Adrenal gland (tissue), 9 donors: ENCODE measurements at regions not wholly inside any gene's neighbourhood (a gene's known extent, or its start where the extent isn't known, plus 50 kb on each side); places are given as distances from the start of the nearest gene placed in this dataset.

Experiments used
- DNase-seq, 7 donors: peaks; one replicate each; pipeline ENCODE4 v3.0.0-alpha.2; 2019 to 2020
- H3K27ac ChIP-seq, 5 donors: fragments of 200-600 bp; sonication (generic) in 4 of 5; 1 replicate in 3 of 5; 2 replicates in 2 of 5; pipeline versions ENCODE4 v1.5.1 to v1.8.0; 2016 to 2020; ENCODE audit warnings: mild to moderate bottlenecking in 1 of 5
- H3K27me3 ChIP-seq: fragments of 200-600 bp; 2 replicates; pipeline ENCODE4 v1.8.0; 2021
- H3K36me3 ChIP-seq, 2 donors: fragments of 200-600 bp; replicated peaks in 1 of 2; 1 replicate in 1 of 2; 2 replicates in 1 of 2; pipeline versions ENCODE4 v1.5.1 to v1.8.0; 2018 to 2022
- H3K4me1 ChIP-seq, 2 donors: fragments of 200-600 bp; replicated peaks in 1 of 2; 1 replicate in 1 of 2; 2 replicates in 1 of 2; pipeline versions ENCODE4 v1.5.1 to v1.8.0; 2018 to 2021
- H3K4me3 ChIP-seq, 4 donors: fragments of 200-600 bp; sonication (generic) in 3 of 4; one replicate each; pipeline ENCODE4 v1.5.1; 2016 to 2018
- H3K9me3 ChIP-seq, 3 donors: fragments of 200-600 bp; sonication (generic) in 1 of 3; replicated peaks in 1 of 3; 1 replicate in 2 of 3; 2 replicates in 1 of 3; pipeline versions ENCODE4 v1.5.1 to v1.8.0; 2016 to 2021
- CTCF ChIP-seq, 6 experiments: fragments of 450-650 bp in 4 of 6; fragments of 200-600 bp in 2 of 6; sonication (generic) in 1 of 6; IDR thresholded peaks; 1 replicate in 5 of 6; 2 replicates in 1 of 6; pipeline versions ENCODE4 v1.5.1 to v1.8.0; 2016 to 2021; ENCODE audit warnings: antibody characterized with exemption in 6 of 6, mild to moderate bottlenecking in 2 of 6, moderate library complexity in 1 of 6
- POLR2A ChIP-seq, 2 donors: fragments of 450-650 bp; IDR thresholded peaks; one replicate each; pipeline ENCODE4 v1.6.1; 2017; ENCODE audit warnings: antibody characterized with exemption in 2 of 2, mild to moderate bottlenecking in 2 of 2, moderate library complexity in 1 of 2
- WGBS, 4 donors: extraction: QIAGEN DNeasy Blood & Tissue Kit in 2 of 4; methylation state at CpG; one replicate each; pipeline versions ENCODE4 v1.1.5 to v1.1.7; 2013 to 2017; 5-methylcytosine and 5-hydroxymethylcytosine counted together
- intact Hi-C, 2 donors: fragments of 100-400 bp; cut with DNase I; formaldehyde crosslinking; loops; one replicate each; pipeline versions ENCODE4 v1.14.1 to v1.15.0; 2022 to 2023
- donor health status: healthy with polysubstance abuse.
- donor health status: Bipolar disorder and iron deficiency.
- donor health status: DM: yes; HTN: yes; CAD: no.
- donor health status: DM: no; HTN: no; CAD: no.
- donor health status: DM: no; HTN: no; CAD: no.

GRCh38 chr1:59185163-59185860 is 111.6 kb upstream of the FGGY start:
- no peak overlapping the region for H3K27ac ChIP-seq
- H3K4me3 ChIP-seq = no peak overlapping the region
- H3K9me3 ChIP-seq = no peaks in the 10 kb centered on the region
- H3K27me3 ChIP-seq = no peaks in the 10 kb centered on the region
- no peak for DNase-seq
- TF ChIP-seq CTCF (IDR thresholded peaks at IDR 0.05) (no peak), POLR2A (IDR thresholded peaks at IDR 0.05) (no peak)
- peaks cover 0 to 9% of the 10 kb centered on the region in 2 donors for H3K4me1 ChIP-seq
- no peaks in the 10 kb centered on the region for H3K36me3 ChIP-seq
- intact Hi-C loops = no loop called here
- WGBS, 4 donors = 88 to 92% (median 92%) methylated on average over 4 of the region's 4 CpGs

DNA sequence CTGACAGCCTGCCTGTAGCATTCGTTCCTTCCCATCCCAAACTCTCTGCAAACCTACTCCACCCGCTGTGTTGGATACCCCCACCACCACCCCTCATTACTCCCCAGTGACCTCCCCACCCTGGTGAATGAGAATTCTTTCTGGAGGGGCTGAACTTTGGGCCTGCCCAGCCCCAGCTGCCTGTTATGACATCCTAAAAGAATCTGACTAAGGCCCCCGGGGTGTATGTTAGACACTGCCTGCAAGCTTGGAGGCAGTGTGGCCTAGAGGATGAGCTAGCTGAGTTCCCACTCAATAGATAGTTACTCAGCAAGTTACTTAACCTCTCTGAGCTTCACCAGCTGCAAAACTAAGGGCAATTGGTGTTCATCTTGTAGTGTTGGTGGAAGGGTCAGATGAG is 110.2 kb upstream of the FGGY start:
- Histone ChIP-seq H3K9me3 (no peaks in the 10 kb centered on the region), H3K27me3 (no peaks in the 10 kb centered on the region), H3K4me3 (no peak overlapping the region), H3K4me1 (no peaks in the 10 kb centered on the region), H3K27ac (peak overlapping the region in 1 of 5 donors; percentile 13), H3K36me3 (no peaks in the 10 kb centered on the region)
- 73 to 100% (median 79%) methylated on average over 3 of the region's 3 CpGs for WGBS, 4 donors
- no peak for TF ChIP-seq CTCF (IDR thresholded peaks at IDR 0.05)
- no peak for TF ChIP-seq POLR2A (IDR thresholded peaks at IDR 0.05)
- intact Hi-C loops = no loop called here
- no peak for DNase-seq

DNA sequence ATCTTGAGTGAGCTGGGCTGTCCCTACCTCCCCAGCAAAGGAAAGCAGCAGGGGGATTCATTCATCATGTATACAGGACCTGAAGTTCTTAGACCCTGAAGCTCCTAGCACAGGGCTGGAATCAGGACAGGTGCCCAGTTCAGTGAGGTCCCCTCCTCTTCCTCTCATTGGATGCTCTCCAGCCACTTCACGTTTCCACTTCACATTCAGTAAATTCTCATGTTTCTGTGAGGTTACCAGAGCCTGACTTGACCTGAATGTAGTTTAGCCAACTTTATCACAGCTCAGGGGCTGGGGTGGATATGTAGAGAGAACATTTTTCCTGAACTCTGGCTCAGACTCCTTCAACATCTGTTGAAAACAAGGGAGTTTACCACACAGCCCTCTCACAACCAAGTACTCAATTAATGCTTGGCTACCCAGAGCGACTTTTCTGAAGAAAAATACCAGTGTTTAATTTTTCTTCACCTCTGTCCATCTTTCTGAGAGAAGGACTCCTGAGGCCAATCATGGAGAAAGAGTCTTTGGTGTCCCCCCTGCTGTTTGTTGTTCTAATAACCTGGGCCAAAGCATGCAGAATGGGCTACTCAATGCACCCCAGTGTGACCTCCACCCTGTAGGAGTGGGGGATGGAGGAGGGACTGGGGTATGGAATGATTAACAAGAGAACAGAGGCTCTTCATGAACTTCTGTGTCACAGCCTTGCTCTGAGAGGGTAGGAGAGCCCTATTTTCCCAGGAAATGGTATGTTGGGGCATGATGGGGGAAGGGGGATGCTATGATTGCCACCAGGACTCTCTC is 108.3 kb upstream of the FGGY start:
- Histone ChIP-seq H3K4me1 (no peaks in the 10 kb centered on the region), H3K9me3 (no peaks in the 10 kb centered on the region), H3K27ac (no peak overlapping the region), H3K4me3 (no peak overlapping the region), H3K36me3 (no peaks in the 10 kb centered on the region), H3K27me3 (no peaks in the 10 kb centered on the region)
- 68 to 91% (median 70%) methylated on average over 2 of the region's 2 CpGs for WGBS, 4 donors
- DNase-seq = no peak
- intact Hi-C loops = no loop called here
- TF ChIP-seq CTCF (IDR thresholded peaks at IDR 0.05) (no peak), POLR2A (IDR thresholded peaks at IDR 0.05) (no peak)

- Histone ChIP-seq H3K36me3 (no peaks in the 10 kb centered on the region), H3K4me3 (no peak overlapping the region), H3K27ac (no peak overlapping the region), H3K4me1 (no peaks in the 10 kb centered on the region), H3K27me3 (no peaks in the 10 kb centered on the region), H3K9me3 (no peaks in the 10 kb centered on the region)
- 67 to 75% (median 73%) methylated on average over 4 of the region's 4 CpGs for WGBS, 4 donors
- no peak for DNase-seq
- TF ChIP-seq POLR2A (IDR thresholded peaks at IDR 0.05) = no peak
- TF ChIP-seq CTCF (IDR thresholded peaks at IDR 0.05) = no peak
- intact Hi-C loops = no loop called here
Measured at GRCh38 chr1:59193443-59194093, 103.3 kb upstream of the FGGY start.
